ENCODE measurements at regions not wholly inside any gene's neighbourhood (a gene's known extent, or its start where the extent isn't known, plus 50 kb on each side); places are given as distances from the start of the nearest gene placed in this dataset.
A peak's percentile ranks its signal among the peaks of the same experiment; 100 is the strongest.
"Not testable (repeated sequence)": the region's sequence is repeated elsewhere in the genome, so short reads cannot be mapped to it uniquely, and the experiment has no call there.

DNA sequence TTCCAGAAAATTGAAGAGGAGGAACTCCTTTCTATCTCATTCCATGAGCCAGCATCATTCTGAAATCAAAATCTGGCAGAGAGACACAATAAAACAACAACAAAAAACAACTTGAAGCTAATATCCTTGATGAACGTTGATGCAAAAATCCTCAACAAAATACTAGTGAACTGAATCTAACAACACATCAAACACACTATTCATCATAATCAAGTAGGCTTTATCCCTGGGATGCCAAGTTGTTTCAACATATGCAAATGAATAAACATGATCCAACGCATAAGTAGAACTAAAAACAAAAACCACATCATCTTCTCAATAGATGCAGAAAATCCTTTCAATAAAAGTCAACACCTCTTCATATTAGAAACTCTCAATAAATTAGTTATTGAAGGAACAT, 335.3 kb upstream of the BRINP3 start:
- DNase-seq (ENCODE audit: low read depth) = no peak

DNA sequence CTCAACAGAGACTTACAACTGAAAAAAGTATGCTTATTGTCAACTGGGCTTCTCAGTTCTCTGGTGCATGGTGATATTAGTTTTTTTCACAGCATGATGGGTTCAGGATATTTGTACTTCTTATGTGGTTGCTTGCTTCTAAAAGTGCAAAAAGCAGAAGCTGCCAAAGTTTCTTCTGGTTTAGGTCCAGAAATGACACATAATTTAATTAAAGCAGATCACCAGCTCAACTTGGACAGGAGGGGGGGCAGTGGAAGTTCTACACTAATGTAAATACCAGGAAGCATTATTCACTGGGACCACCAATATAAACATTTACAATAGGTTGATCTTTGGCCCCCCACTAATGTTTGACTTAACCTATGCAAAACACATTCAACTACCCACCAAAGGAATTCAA, 354.8 kb upstream of the BRINP3 start:
- DNase-seq (ENCODE audit: low read depth) = no peak

DNA sequence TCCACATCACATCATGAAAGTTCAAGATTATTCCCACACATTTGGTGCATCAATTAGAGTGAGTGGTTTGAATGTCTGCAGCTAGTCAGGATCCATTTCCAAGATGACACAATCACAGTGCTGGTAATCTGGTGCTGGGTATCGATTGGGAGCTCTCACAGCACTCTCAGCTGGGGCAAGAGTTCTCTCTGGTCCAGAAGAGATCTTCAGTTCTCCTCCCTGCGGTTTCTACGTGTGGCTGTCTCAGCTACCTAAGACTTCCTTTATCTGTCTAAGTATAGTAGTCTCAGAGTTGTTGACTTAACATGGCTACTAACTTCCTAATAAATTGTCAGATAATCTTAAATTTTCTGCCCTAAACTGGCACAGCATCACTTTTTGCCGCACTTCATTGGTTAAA, 358.0 kb upstream of the BRINP3 start:
- DNase-seq (ENCODE audit: low read depth) = no peak

DNA sequence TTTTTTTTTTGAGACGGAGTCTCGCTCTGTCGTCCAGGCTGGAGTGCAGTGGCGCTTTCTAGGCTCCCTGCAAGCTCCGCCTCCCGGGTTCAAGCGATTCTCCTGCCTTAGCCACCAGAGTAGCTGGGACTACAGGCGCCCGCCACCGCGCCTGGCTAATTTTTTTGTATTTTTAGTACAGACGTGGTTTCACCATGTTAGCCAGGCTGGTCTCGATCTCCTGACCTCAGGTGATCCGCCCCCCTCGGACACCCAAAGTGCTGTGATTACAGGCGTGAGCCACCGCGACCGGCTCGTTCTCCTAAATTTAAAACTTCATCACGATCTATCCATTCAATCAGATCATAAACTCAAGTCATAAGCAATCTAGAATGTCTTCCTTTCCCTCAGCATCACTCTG, 359.5 kb upstream of the BRINP3 start:
- DNase-seq (ENCODE audit: low read depth) = not testable (repeated sequence)

DNA sequence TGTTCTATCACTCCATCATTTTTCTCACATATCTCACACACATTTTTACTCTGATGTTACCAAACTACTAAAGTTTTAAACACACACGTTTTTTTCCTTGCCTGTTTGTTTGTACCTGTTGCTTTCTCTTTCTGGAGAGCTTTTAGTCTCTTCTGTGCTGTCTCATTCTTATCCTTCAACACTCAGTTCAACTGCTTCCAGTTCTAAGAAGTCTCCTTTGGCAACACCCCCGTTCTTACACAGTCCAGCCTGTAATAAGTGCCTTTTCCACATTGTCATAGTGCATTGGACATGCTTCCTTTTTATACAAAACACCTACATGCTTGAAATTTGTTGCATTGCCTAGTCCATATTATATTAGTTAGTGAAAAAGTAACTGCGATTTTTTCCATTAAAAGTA, 360.2 kb upstream of the BRINP3 start:
- no peak for DNase-seq (ENCODE audit: low read depth)

DNA sequence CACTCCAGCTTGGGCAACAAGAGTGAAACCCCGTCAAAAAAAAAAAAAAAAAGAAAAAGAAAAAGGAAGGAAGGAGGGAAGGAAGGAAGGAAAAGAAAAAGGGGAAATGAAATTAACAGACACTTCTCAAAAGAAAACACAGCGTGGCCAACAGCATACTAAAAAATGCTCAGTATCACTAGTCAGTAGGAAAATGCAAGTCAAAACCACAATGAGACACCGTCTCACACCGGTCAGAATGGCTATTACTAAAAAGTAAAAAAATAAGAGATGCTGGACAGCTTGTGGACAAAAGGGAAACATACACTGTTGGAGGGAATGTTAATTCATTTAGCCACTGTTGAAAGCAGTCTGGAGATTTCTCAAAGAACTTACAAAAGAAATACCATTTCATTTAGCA, 369.5 kb upstream of the BRINP3 start:
- no peak for DNase-seq (ENCODE audit: low read depth)

DNA sequence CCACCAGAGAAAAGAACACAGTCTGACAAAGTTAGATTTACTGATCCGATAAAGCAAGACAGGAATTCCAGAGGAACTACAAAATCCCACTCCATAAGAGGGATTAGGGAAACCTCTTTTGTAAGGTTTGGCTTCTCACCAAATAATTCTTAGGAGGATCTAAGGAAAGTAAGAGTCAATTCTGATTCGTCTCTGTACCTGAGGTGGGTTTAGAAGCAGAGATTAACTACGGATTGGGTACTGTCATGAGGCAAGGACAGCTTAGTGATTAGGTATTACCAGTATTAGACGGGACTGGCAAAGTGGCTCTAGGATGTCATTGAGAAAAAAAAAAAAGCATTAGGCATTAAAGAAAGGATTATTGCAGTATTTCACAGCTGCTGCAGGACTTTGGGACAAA, 371.7 kb upstream of the BRINP3 start:
- DNase-seq (ENCODE audit: low read depth) = no peak

DNA sequence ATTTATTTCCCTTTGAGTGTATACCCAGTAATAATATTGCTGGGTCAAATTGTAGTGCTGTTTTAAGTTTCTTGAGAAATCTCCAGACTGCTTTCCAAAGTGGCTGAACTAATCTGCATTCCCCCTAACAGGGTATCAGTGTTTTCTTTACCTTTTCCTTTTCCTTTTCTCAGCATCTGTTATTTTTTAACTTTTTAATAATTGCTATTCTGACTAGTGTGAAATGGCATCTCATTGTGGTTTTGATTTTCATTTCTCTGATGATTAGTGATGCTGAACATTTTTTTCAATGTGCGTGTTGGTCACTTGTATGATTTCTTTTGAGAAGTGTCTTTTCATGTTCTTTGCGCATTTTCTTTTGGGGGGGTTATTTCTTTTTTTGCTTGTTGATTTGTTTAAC, 374.9 kb upstream of the BRINP3 start:
- DNase-seq (ENCODE audit: low read depth) = no peak

DNA sequence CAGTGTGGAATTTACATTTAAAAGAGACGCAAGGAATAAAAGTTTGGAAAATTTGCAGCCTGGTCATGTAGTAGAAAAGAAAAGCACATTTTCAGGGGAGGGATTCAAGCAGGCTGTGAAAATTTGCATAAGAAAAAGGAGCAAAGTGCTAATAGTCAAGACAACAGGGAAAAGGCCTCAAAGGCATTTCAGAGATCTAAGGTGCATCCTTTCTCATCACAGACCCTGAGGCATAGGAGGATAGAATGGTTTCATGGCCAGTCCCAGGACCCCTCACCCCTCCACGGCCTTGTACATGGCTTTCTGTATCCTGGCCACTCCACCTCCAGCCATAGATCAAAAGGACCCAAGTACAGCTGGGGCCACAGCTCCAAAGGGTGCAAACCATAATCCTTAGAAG, 380.5 kb upstream of the BRINP3 start:
- no peak for DNase-seq (ENCODE audit: low read depth)

DNA sequence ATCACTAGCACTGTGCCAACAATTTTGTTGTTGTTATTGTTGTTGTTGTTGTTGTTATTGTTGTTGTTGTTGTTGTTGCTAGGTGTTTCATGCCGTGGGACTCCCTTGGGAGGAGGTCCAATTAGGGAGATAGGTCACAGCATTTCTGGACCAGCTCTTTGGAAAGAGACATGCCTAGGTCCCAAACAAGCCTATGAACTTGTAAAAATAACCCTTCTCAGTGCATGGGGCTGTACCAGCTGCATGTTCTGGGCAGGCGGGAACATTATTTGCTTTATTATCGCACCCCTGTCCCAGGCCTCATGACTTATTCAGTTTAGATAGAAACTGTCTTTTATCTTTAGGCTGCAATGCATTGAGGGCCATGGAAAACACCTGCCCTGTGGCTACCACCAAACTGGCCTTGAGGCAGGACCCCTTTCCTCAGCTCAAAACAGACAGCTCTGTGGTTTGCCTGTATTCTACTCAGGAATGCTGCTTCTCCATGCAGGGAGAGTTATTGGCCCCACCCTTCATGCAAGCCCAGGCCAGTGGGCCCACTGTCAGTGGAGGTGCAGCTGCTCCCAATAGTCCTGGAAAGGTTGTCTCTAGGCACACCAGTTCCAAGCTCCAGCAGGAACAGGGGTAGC, 386.5 kb upstream of the BRINP3 start:
- DNase-seq (ENCODE audit: low read depth) = peak; percentile 26

DNA sequence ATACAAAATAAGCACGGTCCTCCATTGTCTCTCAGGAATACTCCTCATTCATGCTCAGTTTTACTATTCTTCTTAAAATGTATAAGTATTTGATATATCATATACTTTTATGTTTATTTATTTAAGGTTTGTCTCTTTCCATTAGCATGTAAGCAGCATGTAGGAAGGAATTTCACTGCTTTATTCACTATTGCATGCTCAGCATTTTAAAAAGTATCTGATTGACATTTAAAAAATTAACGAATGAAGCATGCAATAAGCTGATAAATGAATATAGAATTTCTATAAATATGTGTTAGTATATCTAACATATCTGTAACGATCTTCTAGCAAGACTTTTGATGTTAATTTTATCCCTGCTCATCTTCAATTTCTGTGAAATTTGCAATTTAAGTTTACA, 402.7 kb upstream of the BRINP3 start:
- no peak for DNase-seq (ENCODE audit: low read depth)

DNA sequence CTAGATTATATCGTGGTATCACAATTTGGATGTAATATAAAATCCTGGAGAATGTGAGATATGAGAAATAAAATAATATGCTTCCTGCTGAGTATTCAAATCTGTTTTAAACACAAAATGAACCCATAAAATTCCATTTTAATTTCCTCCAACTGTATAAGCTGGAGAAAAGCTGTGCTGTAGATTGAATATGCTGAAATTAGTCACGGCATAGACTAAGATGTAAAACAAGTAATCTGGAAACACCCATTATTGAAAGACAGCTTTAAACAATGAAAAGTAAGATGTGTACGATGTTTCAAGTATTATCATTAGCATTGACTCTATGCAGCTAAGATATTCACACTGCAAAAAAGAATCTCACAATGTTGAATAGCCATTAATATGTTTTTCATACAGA, 403.4 kb upstream of the BRINP3 start:
- no peak for DNase-seq (ENCODE audit: low read depth)

DNA sequence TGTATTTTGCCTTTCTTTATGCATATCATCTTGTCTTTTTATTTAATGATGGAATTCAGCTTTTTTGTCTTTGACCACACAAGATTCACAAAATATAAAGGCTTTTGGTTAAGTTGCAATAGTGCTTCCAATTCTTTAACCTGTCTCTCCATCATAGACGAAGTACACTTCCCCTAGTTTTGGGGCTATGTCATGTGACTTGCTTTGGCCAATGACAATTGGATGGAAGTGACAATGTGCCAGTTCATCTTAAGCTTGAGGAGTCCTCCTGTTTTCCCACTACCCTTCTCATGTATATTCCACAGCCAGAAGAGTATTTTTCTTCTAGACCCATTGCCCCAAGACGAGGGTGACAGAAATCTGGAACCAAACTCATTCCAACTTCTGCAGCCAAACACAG, 419.6 kb upstream of the BRINP3 start:
- no peak for DNase-seq (ENCODE audit: low read depth)

DNA sequence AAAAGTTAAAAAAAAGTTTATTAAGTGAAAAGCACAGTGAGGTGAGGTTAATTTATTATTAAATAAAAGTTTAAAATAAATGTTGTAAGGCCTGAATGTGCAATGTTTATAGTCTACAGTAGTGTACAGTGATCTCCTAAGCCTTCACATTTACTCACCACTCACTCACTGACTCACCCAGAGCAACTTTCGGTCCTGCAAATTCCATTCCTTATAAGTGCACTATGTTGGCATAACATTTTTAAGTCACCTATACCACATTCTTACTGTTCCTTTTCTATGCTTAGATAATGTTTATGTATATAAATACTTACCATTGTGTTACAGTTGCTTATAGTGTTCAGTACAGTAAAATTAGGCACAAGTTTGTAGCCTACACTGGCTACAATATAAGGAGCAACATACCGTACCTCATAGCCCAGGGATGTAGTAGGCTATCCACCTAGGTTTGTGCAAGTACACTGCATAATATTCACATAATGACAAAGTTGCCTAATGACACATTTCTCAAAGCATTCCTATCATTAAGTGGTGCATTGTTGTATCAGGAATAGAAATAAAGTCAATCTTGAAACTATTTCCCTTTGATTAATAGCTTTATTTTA, 426.5 kb upstream of the BRINP3 start:
- DNase-seq (ENCODE audit: low read depth) = no peak

DNA sequence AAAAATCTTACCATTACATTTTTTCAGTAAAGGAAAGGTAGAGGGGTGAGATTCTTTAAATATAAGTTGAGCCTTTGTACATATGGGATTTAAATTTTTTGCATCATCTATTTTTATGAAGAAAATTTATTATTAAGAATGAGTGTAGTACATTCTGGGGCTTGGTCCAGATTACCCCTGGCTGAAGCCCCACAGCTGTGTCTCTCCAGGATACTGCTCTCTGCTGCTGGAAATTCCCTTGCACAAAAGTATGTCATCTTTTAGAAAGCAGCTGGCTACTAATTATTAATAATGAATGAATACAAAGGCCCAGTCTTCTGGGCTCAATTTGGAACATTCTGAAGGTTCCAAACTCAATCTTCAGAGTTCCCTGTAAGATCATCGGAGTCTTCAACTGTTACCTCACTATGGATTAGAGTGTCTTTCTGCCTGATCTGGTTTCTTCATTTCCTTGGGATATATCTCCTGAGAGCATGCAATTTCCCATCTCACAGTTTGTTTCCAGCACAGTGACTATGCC, 428.6 kb upstream of the BRINP3 start:
- DNase-seq (ENCODE audit: low read depth) = no peak

DNA sequence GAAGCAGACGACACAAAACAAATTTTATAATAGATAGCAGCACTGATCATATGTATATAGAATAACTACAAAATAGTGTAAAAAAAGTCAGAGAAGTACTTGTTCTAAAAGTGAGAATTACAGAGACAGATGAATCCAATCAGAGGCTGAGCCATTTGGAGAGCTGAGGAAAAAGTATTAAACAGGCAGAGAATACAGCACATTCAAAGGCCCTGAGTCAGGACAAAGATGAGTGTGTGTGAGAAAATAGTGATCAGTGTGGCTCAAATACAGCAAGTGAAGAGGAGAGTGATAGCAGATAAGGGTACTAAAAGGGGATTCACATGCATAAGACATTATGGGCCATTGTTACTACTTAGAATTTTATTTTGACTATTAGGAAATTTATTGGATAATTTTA, 430.6 kb upstream of the BRINP3 start:
- no peak for DNase-seq (ENCODE audit: low read depth)

DNA sequence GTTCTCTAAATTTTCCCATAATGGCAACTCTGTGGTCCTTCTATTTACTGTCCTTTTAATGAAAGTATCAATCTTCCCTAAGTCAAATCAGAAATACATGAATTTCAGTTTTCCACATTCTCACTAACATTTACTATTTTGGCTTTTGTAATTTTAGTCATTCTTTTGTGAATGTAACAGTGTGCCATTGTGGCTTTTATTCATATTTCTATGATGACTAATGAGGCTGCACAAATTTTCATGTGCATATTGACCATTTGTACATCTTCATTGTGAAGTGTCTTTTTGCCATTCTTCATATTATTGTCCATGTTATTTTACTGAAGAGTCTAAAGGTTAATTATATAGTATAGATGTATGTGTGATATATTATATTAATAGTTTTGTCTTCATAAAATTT, 431.0 kb upstream of the BRINP3 start:
- no peak for DNase-seq (ENCODE audit: low read depth)

DNA sequence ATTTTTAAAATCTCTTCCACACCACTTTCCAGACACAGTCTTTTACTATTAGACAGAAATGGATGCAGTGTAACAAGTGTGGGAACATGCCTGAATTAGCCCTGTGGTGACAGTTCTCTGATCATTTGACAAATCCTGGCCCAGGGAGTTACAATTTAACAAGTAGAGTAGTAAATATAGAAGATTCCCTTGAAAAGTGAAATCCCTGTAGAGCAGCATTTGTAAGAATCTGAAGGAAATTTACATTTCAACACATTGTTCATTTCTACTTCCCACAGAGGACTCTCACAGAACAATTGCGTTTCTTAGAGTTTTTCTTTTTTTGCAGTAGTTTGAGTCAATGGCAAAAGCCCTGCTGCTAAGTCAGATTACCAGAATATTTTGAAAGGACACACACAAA, 458.3 kb upstream of the BRINP3 start:
- no peak for DNase-seq (ENCODE audit: low read depth)

DNA sequence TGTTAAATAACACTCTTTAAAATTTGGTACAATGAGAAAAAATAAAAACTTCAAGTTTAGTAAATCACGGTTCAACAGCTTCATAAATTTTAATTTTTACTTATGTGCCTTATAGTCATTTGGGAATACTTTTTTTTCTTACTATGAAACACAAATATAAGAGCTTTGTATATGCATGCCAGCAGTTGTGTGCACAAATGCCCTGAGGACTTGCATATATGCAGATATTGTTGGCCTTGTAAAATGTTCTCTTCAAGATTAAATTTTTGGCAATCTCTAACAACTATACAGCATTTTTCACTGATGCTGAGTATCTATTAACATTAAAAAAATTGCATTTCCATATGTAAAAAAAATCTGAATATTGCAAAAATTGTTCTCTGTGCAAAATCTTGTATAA, 458.7 kb upstream of the BRINP3 start:
- DNase-seq (ENCODE audit: low read depth) = no peak

DNA sequence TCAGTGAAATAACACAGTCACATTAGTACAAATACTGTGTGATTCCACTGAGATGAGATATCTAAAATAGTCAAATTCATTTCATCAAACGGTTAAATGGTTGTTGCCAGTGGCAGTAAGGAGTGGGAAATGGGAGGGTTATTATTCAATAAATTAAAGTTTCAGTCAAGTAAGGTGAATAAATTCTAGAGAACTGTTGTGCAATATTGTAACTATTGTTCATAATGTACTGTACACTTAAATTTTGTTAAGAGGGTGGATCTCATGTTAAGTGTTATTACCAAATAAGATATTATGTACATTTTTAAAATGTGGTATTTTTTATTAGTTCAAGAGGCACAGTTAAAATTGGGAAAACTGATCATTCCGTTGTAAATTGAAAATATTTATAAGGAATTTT, 463.3 kb upstream of the BRINP3 start:
- DNase-seq (ENCODE audit: low read depth) = no peak

DNA sequence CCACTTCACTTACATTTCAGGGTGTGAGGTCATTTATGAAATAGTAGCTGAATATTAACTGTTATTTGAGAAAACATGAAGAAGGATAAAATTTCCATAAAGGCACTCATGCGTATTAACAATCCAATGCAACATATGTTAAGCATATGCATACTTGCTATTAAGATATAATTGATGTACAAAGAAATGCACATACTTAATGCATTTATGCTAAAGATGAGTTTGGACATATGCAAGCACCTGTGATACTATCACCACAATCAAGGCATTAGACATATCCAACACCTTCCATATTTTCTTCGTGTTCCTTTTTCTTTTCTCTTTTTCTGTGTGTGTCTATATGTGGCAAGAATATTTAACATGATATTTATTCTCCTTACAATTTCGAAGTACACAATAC, 464.8 kb upstream of the BRINP3 start:
- DNase-seq (ENCODE audit: low read depth) = no peak

DNA sequence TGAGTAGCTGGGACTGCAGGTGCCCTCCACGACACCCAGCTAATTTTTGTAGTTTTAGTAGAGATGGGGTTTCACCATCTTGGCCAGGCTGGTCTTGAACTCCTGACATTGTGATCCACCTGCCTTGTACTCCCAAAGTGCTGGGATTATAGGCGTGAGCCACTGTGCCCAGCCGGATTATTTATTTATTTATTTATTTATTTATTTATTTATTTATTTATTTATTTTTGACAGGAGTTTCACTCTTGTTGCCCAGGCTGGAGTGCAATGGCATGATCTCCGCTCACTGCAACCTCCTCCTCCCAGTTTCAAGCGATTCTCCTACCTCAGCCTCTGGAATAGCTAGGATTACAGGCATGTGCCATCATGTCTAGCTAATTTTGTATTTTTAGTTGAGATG, 466.1 kb upstream of the BRINP3 start:
- not testable (repeated sequence) for DNase-seq (ENCODE audit: low read depth)

DNA sequence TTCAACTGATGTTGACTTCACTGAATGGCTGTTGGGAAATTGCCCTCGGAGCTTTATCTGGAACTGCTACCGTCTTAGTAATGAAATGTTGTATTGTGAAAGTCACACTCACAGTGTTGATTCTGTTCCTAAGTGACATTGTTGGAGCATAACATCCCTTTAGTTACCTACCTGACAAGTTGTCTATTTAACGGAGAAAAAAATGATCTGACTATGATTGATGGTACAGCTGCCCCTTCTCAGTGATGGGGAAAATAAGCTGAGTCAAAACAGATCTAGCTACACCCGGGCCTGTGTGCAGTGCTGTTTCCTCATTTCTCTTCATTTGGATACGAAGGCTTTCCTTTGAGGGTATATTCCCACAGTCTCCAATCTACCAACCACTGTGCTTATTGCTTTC, 472.3 kb upstream of the BRINP3 start:
- DNase-seq (ENCODE audit: low read depth) = no peak

DNA sequence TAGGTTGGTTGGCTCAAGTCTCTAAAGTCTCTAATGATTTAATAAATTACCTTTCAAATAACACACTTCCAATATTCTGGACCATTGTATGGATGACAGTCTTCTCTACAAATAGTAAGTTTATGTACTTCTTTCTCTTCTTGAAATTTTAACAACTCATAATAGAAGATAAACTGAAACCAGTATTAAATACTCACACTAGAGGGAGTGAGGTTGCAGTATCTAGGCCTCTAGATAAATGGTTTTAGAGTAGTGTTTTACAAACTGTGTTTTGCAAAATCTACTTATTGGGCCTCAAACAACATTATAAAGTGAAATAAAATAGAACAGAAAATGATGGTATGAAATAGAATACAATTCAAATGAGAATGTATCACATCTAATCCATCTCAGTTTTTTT, 479.9 kb upstream of the BRINP3 start:
- no peak for DNase-seq (ENCODE audit: low read depth)
